Spleen (tissue), 11 donors: ENCODE measurements at regions not wholly inside any gene's neighbourhood (a gene's known extent, or its start where the extent isn't known, plus 50 kb on each side); places are given as distances from the start of the nearest gene placed in this dataset.

ENCODE experiments used
- DNase-seq: peaks from one replicate; pipeline ENCODE4 v3.0.0-alpha.2; 2020
- H3K27ac ChIP-seq, 8 donors: fragments of 200-600 bp; sonication (generic) in 7 of 8; 1 replicate in 4 of 8; 2 replicates in 4 of 8; pipeline versions ENCODE4 v1.5.0 to v1.8.0; 2016 to 2021; ENCODE audit warnings: inconsistent platforms in 4 of 8, mild to moderate bottlenecking in 4 of 8, moderate library complexity in 1 of 8
- H3K27me3 ChIP-seq, 7 donors: fragments of 200-600 bp; sonication (generic) in 6 of 7; replicated peaks in 1 of 7; 1 replicate in 4 of 7; 2 replicates in 3 of 7; pipeline versions ENCODE4 v1.5.0 to v1.8.0; 2016 to 2021; ENCODE audit warnings: inconsistent platforms in 3 of 7, mild to moderate bottlenecking in 1 of 7
- H3K36me3 ChIP-seq, 6 donors: fragments of 200-600 bp; sonication (generic) in 5 of 6; 1 replicate in 4 of 6; 2 replicates in 2 of 6; pipeline versions ENCODE4 v1.5.0 to v1.8.0; 2016 to 2021; ENCODE audit warnings: inconsistent platforms in 2 of 6
- H3K4me1 ChIP-seq, 6 donors: fragments of 200-600 bp; sonication (generic) in 5 of 6; 1 replicate in 3 of 6; 2 replicates in 3 of 6; pipeline versions ENCODE4 v1.5.0 to v1.8.0; 2016 to 2021; ENCODE audit warnings: inconsistent platforms in 3 of 6
- H3K4me3 ChIP-seq, 8 donors: fragments of 200-600 bp; sonication (generic) in 7 of 8; 1 replicate in 4 of 8; 2 replicates in 4 of 8; pipeline versions ENCODE4 v1.5.0 to v1.8.0; 2016 to 2021; ENCODE audit warnings: inconsistent platforms in 4 of 8, mild to moderate bottlenecking in 4 of 8, moderate library complexity in 2 of 8
- H3K9me3 ChIP-seq, 8 donors: fragments of 200-600 bp; sonication (generic) in 7 of 8; 1 replicate in 4 of 8; 2 replicates in 4 of 8; pipeline versions ENCODE4 v1.5.0 to v1.8.0; 2016 to 2021; ENCODE audit warnings: inconsistent platforms in 4 of 8
- CTCF ChIP-seq, 11 experiments: fragments of 200-600 bp in 7 of 11; fragments of 450-650 bp in 4 of 11; sonication (generic) in 4 of 11; IDR thresholded peaks in 8 of 11; conservative IDR thresholded peaks in 3 of 11; 1 replicate in 7 of 11; 2 replicates in 4 of 11; pipeline versions ENCODE4 v1.4.0 to v1.8.0; 2016 to 2021; ENCODE audit warnings: antibody characterized with exemption in 11 of 11, inconsistent platforms in 4 of 11, mild to moderate bottlenecking in 1 of 11
- POLR2A ChIP-seq, 3 donors: fragments of 450-650 bp; IDR thresholded peaks; one replicate each; pipeline ENCODE4 v1.5.1; 2017; ENCODE audit warnings: antibody characterized with exemption in 3 of 3, mild to moderate bottlenecking in 1 of 3
- POLR2AphosphoS5 ChIP-seq, 3 donors: sonication (generic); formaldehyde crosslinking; IDR thresholded peaks; one replicate each; pipeline ENCODE4 v1.5.1; 2017; ENCODE audit warnings: antibody characterized with exemption in 3 of 3
- WGBS, 5 donors: extraction: QIAGEN DNeasy Blood & Tissue Kit in 3 of 5; methylation state at CpG; one replicate each; pipeline versions ENCODE4 v1.1.5 to v1.1.7; 2013 to 2018; 5-methylcytosine and 5-hydroxymethylcytosine counted together
- intact Hi-C: fragments of 100-400 bp; cut with DNase I; formaldehyde crosslinking; loops from one replicate; pipeline ENCODE4 v1.15.0; 2023; ENCODE audit warnings: low total_unique reads
- donor health status: healthy with polysubstance abuse.
- donor health status: DM: no; HTN: no; CAD: no; lungs with moderate emphysema.
- donor health status: DM: no; HTN: no; CAD: no.
- donor health status: Bipolar disorder and iron deficiency.
- donor health status: healthy.
- donor health status: DM: no; HTN: no; CAD: no.
- donor health status: DM: yes; HTN: yes; CAD: no.

- H3K27ac ChIP-seq, result peak overlapping the region in 7 of 8 donors; percentile 3 to 71 (median 51)
- 36 to 57% (median 49%) methylated on average over 6 of the region's 6 CpGs for WGBS, 5 donors
- H3K4me3 ChIP-seq, result peak overlapping the region in 2 of 8 donors; percentile 1 to 47
These were observed 207.9 kb upstream of the MARCKS start for GRCh38 chr6:113649276-113649675.

GRCh38 chr6:113649880-113650609 is 207.1 kb upstream of the MARCKS start:
- Histone ChIP-seq H3K27ac (peak overlapping the region in 5 of 8 donors; percentile 25 to 71 (median 64)), H3K4me1 (peaks cover 0 to 56% (median 22%) of the 10 kb centered on the region in 6 donors), H3K9me3 (no peaks in the 10 kb centered on the region), H3K4me3 (peak overlapping the region in 1 of 8 donors; percentile 47), H3K36me3 (no peaks in the 10 kb centered on the region), H3K27me3 (no peaks in the 10 kb centered on the region)
- 64 to 87% (median 70%) methylated on average over 6 of the region's 6 CpGs for WGBS, 5 donors
- DNase-seq, result no peak
- TF ChIP-seq POLR2AphosphoS5 (IDR thresholded peaks at IDR 0.05) (no peak), CTCF (IDR thresholded peaks at IDR 0.05 in 8 of 11, conservative IDR thresholded peaks at IDR 0.05 in 3 of 11) (no peak), POLR2A (IDR thresholded peaks at IDR 0.05) (no peak)
- intact Hi-C loops, result no loop called here

More at GRCh38 chr6:113649276-113649675, 207.9 kb upstream of the MARCKS start:
- Histone ChIP-seq H3K9me3 (no peaks in the 10 kb centered on the region), H3K27me3 (no peaks in the 10 kb centered on the region), H3K4me1 (peaks cover 0 to 56% (median 22%) of the 10 kb centered on the region in 6 donors), H3K36me3 (no peaks in the 10 kb centered on the region)
- TF ChIP-seq CTCF (IDR thresholded peaks at IDR 0.05 in 8 of 11, conservative IDR thresholded peaks at IDR 0.05 in 3 of 11), result no peak
- TF ChIP-seq POLR2A (IDR thresholded peaks at IDR 0.05), result no peak
- no peak for TF ChIP-seq POLR2AphosphoS5 (IDR thresholded peaks at IDR 0.05)
- DNase-seq, result no peak
- intact Hi-C loops, result no loop called here

- Histone ChIP-seq H3K9me3 (no peaks in the 10 kb centered on the region), H3K27me3 (no peaks in the 10 kb centered on the region), H3K4me3 (no peak overlapping the region), H3K36me3 (no peaks in the 10 kb centered on the region), H3K4me1 (peaks cover 0 to 56% (median 22%) of the 10 kb centered on the region in 6 donors), H3K27ac (peak overlapping the region in 3 of 8 donors; percentile 37 to 71 (median 67))
- WGBS, 5 donors, result 82 to 92% (median 90%) methylated on average over 8 of the region's 8 CpGs
- intact Hi-C loops, result no loop called here
- TF ChIP-seq POLR2AphosphoS5 (IDR thresholded peaks at IDR 0.05), result no peak
- DNase-seq, result no peak
These were observed 206.6 kb upstream of the MARCKS start for GRCh38 chr6:113650610-113650979.

- no peaks in the 10 kb centered on the region for H3K27me3 ChIP-seq
- no peak overlapping the region for H3K4me3 ChIP-seq
- DNase-seq, result no peak
- 39 to 66% (median 57%) methylated on average over 4 of the region's 4 CpGs for WGBS, 5 donors
- intact Hi-C loops, result no loop called here
- no peaks in the 10 kb centered on the region for H3K36me3 ChIP-seq
- peaks cover 0 to 56% (median 22%) of the 10 kb centered on the region in 6 donors for H3K4me1 ChIP-seq
- TF ChIP-seq CTCF (IDR thresholded peaks at IDR 0.05 in 8 of 11, conservative IDR thresholded peaks at IDR 0.05 in 3 of 11), result no peak
- TF ChIP-seq POLR2AphosphoS5 (IDR thresholded peaks at IDR 0.05), result no peak
- TF ChIP-seq POLR2A (IDR thresholded peaks at IDR 0.05), result no peak
- no peaks in the 10 kb centered on the region for H3K9me3 ChIP-seq
- peak overlapping the region in 3 of 8 donors; percentile 37 to 71 (median 67) for H3K27ac ChIP-seq
These were observed 206.0 kb upstream of the MARCKS start for GRCh38 chr6:113651120-113651519.
